H1 (cell line): ENCODE measurements at regions not wholly inside any gene's neighbourhood (a gene's known extent, or its start where the extent isn't known, plus 50 kb on each side); places are given as distances from the start of the nearest gene placed in this dataset.

Experiments used
- TF ChIP-seq, protein P1 (sequence below): fragments of 300-600 bp; sonication (generic); IDR thresholded peaks from 2 replicates; pipeline ENCODE4 v1.7.1; 2012; ENCODE audit warnings: low read length, moderate library complexity, mild to moderate bottlenecking, inconsistent platforms; ENCODE audit not compliant: insufficient replicate concordance

DNA sequence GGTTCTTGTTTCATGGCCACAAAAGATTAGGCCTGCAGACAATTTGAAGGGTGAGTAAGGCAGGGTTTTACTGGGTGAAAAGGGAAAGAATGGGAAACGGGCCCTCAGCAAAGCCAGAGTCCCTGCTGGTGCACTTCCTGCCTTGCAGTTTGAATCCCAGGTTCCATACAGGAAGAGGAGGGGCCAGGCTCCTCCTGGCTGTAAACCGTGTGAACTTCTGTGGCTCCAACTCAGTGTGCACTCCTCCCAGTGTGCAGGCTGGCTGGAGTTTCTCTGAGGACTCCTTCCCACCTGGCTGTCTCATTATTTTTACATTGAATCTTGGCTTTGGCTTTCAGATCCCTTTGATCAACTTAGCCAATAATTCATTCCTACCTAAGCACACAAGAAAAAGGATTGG, 367.1 kb upstream of the KLF4 start (continued):
- TF ChIP-seq, protein P1, sequence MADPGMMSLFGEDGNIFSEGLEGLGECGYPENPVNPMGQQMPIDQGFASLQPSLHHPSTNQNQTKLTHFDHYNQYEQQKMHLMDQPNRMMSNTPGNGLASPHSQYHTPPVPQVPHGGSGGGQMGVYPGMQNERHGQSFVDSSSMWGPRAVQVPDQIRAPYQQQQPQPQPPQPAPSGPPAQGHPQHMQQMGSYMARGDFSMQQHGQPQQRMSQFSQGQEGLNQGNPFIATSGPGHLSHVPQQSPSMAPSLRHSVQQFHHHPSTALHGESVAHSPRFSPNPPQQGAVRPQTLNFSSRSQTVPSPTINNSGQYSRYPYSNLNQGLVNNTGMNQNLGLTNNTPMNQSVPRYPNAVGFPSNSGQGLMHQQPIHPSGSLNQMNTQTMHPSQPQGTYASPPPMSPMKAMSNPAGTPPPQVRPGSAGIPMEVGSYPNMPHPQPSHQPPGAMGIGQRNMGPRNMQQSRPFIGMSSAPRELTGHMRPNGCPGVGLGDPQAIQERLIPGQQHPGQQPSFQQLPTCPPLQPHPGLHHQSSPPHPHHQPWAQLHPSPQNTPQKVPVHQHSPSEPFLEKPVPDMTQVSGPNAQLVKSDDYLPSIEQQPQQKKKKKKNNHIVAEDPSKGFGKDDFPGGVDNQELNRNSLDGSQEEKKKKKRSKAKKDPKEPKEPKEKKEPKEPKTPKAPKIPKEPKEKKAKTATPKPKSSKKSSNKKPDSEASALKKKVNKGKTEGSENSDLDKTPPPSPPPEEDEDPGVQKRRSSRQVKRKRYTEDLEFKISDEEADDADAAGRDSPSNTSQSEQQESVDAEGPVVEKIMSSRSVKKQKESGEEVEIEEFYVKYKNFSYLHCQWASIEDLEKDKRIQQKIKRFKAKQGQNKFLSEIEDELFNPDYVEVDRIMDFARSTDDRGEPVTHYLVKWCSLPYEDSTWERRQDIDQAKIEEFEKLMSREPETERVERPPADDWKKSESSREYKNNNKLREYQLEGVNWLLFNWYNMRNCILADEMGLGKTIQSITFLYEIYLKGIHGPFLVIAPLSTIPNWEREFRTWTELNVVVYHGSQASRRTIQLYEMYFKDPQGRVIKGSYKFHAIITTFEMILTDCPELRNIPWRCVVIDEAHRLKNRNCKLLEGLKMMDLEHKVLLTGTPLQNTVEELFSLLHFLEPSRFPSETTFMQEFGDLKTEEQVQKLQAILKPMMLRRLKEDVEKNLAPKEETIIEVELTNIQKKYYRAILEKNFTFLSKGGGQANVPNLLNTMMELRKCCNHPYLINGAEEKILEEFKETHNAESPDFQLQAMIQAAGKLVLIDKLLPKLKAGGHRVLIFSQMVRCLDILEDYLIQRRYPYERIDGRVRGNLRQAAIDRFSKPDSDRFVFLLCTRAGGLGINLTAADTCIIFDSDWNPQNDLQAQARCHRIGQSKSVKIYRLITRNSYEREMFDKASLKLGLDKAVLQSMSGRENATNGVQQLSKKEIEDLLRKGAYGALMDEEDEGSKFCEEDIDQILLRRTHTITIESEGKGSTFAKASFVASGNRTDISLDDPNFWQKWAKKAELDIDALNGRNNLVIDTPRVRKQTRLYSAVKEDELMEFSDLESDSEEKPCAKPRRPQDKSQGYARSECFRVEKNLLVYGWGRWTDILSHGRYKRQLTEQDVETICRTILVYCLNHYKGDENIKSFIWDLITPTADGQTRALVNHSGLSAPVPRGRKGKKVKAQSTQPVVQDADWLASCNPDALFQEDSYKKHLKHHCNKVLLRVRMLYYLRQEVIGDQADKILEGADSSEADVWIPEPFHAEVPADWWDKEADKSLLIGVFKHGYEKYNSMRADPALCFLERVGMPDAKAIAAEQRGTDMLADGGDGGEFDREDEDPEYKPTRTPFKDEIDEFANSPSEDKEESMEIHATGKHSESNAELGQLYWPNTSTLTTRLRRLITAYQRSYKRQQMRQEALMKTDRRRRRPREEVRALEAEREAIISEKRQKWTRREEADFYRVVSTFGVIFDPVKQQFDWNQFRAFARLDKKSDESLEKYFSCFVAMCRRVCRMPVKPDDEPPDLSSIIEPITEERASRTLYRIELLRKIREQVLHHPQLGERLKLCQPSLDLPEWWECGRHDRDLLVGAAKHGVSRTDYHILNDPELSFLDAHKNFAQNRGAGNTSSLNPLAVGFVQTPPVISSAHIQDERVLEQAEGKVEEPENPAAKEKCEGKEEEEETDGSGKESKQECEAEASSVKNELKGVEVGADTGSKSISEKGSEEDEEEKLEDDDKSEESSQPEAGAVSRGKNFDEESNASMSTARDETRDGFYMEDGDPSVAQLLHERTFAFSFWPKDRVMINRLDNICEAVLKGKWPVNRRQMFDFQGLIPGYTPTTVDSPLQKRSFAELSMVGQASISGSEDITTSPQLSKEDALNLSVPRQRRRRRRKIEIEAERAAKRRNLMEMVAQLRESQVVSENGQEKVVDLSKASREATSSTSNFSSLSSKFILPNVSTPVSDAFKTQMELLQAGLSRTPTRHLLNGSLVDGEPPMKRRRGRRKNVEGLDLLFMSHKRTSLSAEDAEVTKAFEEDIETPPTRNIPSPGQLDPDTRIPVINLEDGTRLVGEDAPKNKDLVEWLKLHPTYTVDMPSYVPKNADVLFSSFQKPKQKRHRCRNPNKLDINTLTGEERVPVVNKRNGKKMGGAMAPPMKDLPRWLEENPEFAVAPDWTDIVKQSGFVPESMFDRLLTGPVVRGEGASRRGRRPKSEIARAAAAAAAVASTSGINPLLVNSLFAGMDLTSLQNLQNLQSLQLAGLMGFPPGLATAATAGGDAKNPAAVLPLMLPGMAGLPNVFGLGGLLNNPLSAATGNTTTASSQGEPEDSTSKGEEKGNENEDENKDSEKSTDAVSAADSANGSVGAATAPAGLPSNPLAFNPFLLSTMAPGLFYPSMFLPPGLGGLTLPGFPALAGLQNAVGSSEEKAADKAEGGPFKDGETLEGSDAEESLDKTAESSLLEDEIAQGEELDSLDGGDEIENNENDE, result no peak
